ENCODE measurements at regions not wholly inside any gene's neighbourhood (a gene's known extent, or its start where the extent isn't known, plus 50 kb on each side); places are given as distances from the start of the nearest gene placed in this dataset.

- TF ChIP-seq POLR2A (IDR thresholded peaks at IDR 0.05; ENCODE audit: low read depth, low read length) (no peak), PAX5 (IDR thresholded peaks at IDR 0.05; ENCODE audit: insufficient read depth, low read length, severe bottlenecking) (no peak), POLR2AphosphoS5 (IDR thresholded peaks at IDR 0.05; ENCODE audit: low read depth, low read length) (no peak), TAF1 (IDR thresholded peaks at IDR 0.05; ENCODE audit: low read depth, low read length) (no peak), POU2F2 (IDR thresholded peaks at IDR 0.05; ENCODE audit: low read depth, low read length) (no peak)
Measured at GRCh38 chr14:106619606-106620005, 1093.2 kb downstream of the TMEM121 start.
